ENCODE measurements at regions not wholly inside any gene's neighbourhood (a gene's known extent, or its start where the extent isn't known, plus 50 kb on each side); places are given as distances from the start of the nearest gene placed in this dataset.

DNA sequence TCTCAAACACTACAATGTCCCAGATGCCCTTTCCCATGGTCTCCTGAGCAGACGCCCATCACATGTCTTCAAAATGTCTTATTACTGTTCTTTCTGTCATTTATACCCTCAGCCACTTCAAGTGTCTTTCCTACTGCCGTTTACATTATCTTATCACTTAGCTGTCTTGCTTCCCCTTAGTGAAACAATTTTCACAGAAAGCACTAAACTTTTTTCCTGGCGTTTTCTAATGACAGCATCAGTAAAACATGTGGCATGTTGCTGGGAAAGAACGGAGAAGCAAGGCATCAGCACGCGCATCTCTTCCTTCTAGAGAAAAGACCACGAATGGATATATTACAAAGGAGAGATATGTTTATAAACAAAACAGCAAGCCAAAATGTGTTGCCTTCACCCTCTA lies 189.7 kb upstream of the SLIT2 start:
- no peak for DNase-seq (ENCODE audit: low read depth)
- H3K4me3 ChIP-seq (ENCODE audit: control insufficient read depth, low read depth, low read length), result no peak overlapping the region
- TF ChIP-seq, protein P1, sequence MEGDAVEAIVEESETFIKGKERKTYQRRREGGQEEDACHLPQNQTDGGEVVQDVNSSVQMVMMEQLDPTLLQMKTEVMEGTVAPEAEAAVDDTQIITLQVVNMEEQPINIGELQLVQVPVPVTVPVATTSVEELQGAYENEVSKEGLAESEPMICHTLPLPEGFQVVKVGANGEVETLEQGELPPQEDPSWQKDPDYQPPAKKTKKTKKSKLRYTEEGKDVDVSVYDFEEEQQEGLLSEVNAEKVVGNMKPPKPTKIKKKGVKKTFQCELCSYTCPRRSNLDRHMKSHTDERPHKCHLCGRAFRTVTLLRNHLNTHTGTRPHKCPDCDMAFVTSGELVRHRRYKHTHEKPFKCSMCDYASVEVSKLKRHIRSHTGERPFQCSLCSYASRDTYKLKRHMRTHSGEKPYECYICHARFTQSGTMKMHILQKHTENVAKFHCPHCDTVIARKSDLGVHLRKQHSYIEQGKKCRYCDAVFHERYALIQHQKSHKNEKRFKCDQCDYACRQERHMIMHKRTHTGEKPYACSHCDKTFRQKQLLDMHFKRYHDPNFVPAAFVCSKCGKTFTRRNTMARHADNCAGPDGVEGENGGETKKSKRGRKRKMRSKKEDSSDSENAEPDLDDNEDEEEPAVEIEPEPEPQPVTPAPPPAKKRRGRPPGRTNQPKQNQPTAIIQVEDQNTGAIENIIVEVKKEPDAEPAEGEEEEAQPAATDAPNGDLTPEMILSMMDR (conservative IDR thresholded peaks at IDR 0.05; ENCODE audit: control insufficient read depth, insufficient read depth, low read depth, low read length), result no peak

DNA sequence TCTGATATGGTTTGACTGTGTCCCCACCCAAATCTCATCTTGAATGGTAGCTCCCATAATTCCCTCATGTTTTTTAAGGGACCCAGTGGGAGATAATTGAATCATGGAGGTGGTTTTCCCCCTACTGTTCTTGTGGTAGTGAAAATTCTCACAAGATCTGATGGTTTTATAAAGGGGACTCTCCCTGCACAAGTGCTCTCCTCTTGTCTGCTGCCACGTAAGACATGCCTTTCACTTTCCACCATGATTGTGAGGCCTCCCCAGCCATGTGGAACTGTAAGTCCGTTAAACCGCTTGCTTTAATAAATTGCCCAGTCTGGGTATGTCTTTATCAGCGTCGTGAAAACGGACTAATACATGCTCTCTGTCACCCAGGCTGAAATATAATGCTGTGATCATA lies 200.9 kb upstream of the SLIT2 start:
- H3K4me3 ChIP-seq (ENCODE audit: control insufficient read depth, low read depth, low read length), result no peak overlapping the region
- TF ChIP-seq, protein P1 (conservative IDR thresholded peaks at IDR 0.05; ENCODE audit: control insufficient read depth, insufficient read depth, low read depth, low read length), result no peak
- no peak for DNase-seq (ENCODE audit: low read depth)

- H3K4me3 ChIP-seq (ENCODE audit: control insufficient read depth, low read depth, low read length), result no peak overlapping the region
- no peak for DNase-seq (ENCODE audit: low read depth)
- TF ChIP-seq, protein P1 (conservative IDR thresholded peaks at IDR 0.05; ENCODE audit: control insufficient read depth, insufficient read depth, low read depth, low read length), result no peak
Measured at GRCh38 chr4:20049889-20050288, 201.8 kb upstream of the SLIT2 start.

DNA sequence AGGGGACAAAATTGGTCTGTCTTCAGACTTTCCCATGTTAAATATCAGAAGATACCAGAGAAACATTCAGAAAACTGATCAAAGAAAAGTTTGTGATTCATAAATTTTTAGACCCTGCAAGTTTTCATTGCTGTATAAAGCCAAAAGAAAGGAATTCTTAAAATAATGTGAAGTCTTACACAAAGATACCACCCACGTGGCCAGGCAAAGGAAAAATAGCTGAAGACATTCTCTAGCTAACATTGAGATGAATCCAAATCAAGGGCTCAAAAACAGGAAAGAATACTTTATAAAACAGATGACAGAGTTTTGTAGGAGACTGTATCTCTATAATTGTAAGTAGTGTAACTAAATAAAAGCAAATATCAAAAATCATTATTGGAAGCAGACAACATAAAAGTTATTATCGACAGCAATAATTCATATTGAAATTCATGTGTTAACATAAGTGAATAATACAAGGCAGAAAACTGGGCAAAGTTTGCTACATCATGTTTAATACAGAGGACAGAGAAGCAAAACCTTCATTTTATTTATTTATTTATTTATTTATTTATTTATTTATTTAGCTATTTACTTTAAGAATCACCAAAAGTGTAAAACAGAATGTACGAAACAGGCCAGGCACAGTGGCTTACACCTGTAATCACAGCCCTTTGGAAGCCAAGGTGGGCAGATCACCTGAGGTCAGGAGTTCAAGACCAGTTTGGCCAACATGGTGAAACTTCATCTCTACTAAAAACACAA lies 204.6 kb upstream of the SLIT2 start:
- H3K4me3 ChIP-seq (ENCODE audit: control insufficient read depth, low read depth, low read length), result no peak overlapping the region
- no peak for DNase-seq (ENCODE audit: low read depth)
- TF ChIP-seq, protein P1 (conservative IDR thresholded peaks at IDR 0.05; ENCODE audit: control insufficient read depth, insufficient read depth, low read depth, low read length), result no peak

- DNase-seq (ENCODE audit: low read depth), result no peak
- TF ChIP-seq, protein P1 (conservative IDR thresholded peaks at IDR 0.05; ENCODE audit: control insufficient read depth, insufficient read depth, low read depth, low read length), result no peak
- H3K4me3 ChIP-seq (ENCODE audit: control insufficient read depth, low read depth, low read length), result no peak overlapping the region
Measured at GRCh38 chr4:20046179-20046578, 205.5 kb upstream of the SLIT2 start.

GRCh38 chr4:20044966-20045365 lies 206.7 kb upstream of the SLIT2 start:
- TF ChIP-seq, protein P1 (conservative IDR thresholded peaks at IDR 0.05; ENCODE audit: control insufficient read depth, insufficient read depth, low read depth, low read length), result no peak
- H3K4me3 ChIP-seq (ENCODE audit: control insufficient read depth, low read depth, low read length), result no peak overlapping the region
- no peak for DNase-seq (ENCODE audit: low read depth)
